Activated T-cell treated with anti-CD3 and anti-CD28 coated beads, Interleukin-2, amount 50 U/mL, for 1 hour (primary cell): ENCODE measurements at regions not wholly inside any gene's neighbourhood (a gene's known extent, or its start where the extent isn't known, plus 50 kb on each side); places are given as distances from the start of the nearest gene placed in this dataset.

Experiments
- DNase-seq: peaks from one replicate; pipeline ENCODE4 v3.0.0-alpha.2; 2020

DNA sequence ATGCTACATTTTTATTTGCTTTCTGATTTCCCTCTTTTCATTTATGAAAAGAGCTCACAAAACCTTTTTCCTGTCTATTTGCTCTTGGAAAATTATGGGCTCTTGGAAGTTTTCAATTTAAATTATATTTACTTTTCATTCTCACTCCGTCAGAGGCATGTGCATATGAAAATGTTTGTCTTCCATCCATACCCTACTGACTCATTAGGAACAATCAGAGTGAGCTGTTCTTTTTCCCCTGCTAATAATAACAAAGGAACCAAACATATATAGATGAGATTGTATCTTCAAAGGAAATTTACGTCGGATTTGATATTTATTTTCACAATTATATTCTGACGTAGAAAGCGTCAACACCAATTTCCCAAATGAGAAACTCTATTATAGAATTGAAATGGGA, 1101.2 kb downstream of the TSN start:
- no peak for DNase-seq

DNA sequence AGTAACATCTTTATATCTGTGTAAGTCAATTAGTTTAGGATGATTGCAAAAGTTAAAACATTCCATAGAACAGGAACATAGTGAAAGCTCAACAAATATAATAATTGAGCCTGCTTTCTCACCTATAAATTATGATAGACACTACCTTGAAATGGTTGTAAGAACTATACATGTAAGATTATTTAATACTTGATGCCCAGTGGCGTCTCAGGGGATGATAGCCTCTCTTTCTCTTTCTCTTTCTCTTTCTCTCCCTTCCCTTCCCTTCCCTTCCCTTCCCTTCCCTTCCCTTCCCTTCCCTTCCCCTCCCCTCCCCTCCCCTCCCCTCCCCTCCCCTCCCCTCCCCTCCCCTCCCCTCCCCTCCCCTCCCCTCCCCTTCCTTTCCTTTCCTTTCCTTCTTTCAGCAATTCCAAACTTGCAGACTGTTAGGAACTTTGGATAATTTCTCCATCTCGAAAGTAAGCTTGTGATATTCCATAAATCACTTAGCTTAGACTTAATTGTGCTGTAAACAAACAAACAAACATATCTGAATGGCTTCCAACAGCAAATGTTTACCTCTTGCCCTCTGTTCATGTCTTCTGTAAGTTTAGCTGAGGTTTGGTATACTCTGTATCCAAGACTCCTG, 1102.7 kb downstream of the TSN start:
- no peak for DNase-seq

DNA sequence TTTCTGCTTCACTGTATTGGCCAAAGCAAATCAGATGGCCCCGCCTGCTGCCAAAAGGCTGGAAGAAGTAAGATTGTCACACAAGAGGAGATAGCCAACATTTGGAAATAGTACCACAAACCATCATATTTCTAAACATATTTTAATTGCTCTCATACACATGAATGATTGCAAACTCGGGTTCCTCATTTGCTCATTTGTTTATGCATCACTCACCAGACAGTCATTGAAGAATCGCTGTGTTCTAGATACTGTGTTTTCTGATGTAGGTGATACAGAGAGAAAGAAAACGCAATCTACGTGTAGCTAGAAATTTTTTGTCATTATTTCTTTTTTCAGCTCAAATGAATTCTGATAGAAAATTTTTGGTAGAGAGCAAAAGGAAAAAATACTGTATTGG, 1103.4 kb downstream of the TSN start:
- no peak for DNase-seq

DNA sequence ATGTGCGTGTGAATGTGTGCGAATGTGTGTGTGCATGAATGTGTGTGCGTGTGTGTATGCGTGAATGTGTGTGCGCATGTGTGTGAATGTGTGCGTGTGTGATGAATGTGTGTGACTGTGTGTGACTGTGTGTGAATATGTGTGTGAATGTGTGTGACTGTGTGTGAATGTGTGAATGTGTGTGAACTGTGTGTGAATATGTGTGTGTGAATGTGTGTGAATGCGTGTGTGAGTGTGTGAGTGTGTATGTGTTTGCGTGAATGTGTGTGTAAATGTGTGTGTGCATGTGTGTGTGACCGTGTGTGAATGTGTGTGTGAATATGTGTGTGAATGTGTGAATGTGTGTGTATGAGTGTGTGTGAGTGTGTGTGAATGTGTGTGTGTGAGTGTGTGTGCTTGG, 1103.8 kb downstream of the TSN start:
- no peak for DNase-seq

DNA sequence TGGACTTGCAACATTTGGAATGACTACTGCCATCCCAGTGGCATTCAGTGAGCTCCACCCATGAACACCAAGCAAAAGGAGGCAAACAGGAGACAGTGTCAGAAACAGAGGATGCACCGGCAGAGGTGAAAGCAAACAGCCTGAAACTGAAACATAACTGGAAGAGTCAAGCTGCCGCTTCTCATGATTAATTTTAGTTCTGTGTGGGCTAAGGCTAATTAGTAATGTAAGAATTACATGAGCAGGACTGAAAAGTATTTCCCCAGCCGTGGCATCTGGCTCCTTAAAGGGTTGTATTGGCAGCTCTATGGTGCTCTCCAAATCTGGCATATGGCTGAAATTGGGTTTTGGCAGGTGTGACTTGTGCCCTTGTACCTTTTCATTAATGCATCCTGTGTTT, 1108.1 kb downstream of the TSN start:
- DNase-seq = no peak

DNA sequence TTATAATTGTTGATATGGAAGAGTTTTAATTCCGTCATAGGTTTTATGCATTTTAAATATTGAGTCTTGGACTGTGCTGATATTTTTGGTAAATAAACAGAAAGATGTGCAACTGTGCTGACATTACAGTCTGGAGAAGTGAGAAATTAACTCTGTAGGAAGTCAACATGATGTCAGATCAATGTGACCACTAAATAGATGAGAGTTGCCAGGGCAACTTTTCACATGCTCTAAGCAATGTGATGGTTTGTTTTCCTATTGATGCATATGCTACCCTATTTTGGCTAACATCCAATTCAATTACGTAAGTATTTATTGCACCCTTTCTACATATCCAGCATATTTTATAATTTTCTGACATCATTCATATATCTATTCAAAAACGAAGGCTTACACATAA, 1109.3 kb downstream of the TSN start:
- no peak for DNase-seq

DNA sequence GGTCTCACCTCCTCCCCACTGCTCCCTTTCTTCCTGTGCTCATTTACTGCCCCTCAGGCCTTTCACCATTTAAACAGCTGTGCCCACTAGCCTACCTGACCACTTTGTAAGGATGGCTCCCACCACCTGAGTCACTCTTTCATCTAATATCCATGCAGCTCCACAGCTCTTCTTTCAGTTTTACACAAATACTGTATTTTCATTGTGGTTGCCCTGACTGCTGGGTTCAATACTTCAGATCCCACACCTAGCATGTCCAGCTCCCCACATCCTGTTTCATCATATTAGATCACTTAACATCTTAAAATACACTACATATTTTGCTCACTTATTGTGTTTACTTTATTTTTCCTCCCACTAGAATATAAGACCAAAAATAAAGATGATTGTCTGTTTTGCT, 1110.6 kb downstream of the TSN start:
- no peak for DNase-seq

DNA sequence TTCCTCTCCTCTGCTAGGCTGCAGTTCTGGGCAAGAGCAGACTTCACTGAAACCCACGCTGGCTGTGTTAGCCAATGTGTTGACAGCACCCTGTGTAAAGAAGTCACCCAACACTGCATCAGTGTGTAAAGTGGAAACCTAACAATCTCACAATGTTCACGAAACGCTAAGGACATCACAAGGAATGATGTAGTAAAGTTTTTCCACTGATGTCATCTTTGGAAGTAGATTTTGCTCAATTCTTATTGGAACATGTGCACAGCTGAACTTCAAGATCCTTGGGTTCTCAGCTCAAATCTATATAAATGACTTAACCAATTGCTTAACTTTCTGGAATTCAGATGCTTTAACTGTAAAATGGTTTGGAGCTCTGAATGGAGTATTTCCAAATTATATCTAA, 1112.5 kb downstream of the TSN start:
- DNase-seq = no peak

DNA sequence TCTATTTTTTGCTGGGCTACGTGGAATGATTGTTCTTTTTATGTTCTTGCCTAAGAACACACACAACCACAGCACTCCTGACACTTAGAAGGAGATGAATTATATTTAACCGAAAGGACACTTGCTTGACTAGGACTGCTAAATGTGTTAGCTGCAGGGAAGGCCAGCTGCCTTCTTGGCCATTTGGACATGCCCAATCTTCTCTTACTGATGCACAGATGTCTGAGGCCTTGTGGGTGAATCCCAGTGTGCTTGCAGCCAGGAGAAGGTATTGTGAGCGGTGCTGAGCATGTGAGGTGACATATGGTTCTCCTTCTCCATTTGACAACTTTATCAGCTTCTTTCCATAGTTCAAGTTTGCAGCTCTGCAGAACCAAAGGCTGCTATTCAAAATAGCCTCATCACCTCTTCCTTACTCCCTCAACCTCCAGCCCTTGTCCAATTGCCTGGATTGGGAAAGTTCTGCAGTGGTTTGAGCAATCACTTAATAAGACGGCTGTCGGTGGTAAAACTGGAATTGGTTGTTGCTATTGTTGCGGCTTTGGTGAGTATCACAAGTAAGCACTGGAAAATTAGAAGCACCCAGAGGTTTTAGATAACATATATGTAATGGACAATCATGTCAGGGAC, 1113.3 kb downstream of the TSN start:
- no peak for DNase-seq

DNA sequence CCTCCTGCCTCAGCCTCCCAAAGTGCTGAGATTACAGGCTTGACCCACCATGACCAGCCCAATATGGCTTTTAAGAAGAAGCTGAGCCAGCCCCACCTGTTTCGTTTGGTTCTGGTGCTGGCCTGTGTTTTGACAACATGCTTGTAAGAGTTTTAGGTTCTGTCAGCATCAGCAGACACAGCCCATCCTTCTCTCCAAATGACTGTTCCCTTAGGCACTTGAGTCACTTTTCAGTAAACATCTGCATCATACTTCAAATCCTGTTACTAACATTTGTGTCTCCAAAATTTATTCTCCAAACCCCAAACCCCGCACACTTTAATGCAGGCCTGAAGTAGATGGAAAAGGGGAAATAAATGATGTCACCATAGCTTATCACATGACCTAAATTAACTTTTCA, 1118.5 kb downstream of the TSN start:
- DNase-seq = no peak

DNA sequence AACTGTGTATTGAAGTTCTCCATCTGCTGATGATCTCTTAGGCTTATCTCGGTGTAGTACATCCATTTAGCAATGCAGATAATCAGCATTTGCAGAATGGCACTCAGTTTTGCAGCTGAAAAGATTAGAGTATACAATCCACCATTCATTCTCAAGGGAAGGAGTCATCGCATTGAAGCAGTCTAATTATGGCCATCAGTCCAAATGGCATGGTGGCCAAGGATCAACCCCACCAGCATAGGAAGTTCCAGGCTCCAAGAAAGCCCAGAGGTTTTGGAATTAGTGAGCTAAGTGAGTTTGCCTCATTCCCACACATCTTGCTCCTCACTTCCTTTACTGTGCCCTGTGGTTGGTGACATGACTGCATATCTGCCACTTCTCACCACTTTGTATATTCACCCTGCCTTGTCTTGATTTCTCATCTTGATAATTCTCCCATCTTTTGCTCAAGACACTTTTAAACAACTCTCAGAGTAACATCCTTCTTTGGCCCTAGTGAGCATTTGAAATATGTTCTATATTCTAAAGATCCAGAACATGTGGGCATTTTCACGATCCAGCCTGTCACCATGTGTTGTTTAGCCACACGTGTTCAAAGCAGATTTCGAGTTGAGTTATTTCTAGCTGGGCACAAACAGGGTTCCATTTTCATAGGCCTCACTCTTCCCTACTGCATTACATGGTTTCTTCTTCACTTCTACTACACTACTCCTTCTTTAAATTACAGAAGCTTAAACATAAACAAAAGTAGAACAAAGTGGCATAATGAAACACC, 1119.8 kb downstream of the TSN start:
- no peak for DNase-seq

DNA sequence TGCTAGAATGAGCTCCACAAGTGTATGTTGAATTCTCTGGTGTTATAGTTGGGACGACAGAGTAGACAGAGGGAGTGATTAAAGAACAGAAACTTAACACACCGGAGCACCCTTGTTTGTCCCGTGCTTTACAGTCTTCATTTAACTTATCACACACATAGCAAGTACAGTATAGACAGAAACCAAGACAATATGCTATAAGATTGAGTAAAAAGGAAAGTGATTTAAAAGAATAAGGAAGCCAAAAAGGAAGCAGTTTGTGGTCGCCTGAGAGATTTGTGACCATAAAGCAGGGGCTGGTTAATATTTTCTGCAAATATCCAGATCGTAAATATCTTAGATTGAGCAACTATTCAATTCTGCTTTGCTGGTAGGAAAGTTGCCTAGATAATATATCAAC, 1128.4 kb downstream of the TSN start:
- DNase-seq = no peak

DNA sequence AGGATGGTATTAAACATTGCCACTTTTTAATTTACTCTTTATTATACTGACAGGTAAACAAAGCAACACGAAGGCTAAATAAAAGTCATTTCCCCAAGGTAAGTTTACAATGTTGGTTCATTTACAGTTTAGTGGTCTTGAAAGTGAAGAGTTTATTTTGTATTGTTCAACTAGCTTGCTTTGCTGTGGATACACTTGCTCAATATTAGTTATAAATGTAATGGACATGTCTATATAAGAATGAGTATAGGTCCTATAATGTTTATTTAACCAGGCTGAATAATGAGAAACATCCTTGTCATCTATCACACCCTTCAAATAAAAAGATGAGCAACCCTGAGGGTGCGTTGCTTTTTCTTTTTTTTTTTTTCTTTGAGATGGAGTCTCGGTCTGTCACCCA, 1129.4 kb downstream of the TSN start:
- no peak for DNase-seq

DNA sequence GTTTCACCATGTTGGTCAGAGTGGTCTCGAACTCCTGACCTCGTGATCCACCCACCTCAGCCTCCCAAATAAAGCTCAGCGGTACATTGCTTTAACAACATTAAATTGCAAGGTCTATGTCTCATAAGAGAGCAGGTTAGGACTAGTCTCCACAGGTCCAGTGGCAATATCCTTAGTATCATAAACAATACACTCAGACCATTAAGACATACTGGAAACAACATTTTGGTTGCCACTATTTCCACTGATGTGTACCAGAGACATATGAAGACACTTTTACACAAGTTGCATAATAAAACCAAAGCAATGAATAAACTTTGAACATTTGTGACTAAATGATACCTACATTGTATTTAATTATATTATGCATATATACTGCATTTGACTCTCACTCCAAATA, 1130.0 kb downstream of the TSN start:
- DNase-seq = no peak

DNA sequence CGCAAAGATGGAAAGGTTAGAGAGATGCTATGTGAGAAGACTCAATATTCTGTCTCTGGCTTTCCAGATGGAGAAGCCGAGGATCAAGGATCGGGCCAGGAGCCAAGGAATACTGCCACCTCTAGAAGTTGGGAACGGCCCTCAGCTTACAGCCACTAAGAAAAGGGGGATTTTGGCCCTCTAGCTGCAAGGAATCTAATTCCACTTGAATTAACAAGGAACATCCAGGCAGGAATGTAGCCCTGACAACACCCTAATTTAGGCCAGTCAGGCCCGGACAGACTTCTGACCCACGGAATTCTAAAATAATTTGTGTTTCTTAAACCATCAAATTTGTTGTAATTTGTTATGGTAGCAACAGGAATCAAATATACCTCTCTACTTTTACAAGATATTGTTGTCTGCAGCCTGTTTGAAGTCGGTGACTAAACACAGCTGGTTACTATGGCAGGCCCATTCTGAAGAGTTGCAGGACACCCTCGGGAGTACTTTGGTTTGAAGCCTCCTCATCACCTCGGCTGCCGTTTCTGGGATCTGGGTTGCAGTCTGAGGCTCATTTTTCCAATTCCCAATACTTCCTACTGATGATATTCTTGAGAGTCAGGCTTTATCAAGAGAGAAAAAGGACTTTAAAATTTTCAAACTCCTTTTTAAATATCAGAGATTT, 1131.2 kb downstream of the TSN start:
- DNase-seq = no peak

DNA sequence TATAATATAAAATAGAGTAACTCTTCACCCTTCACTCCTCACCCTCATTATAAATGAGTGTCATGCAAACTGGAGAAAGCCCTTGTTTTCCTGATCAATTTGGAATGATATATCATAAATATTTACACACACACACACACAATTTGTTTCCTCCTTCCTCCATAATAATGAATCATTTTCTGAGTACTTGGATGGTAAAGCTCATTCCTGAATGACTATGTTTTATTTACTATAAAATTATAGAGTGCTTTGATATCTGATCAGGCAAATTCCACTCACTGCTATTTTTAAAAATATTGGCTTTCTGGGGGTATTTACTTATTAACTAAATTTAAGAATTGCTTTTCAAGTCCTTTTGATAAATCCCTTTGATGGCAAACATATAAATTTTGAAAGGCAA, 1125.5 kb upstream of the CNTNAP5 start:
- DNase-seq = no peak

DNA sequence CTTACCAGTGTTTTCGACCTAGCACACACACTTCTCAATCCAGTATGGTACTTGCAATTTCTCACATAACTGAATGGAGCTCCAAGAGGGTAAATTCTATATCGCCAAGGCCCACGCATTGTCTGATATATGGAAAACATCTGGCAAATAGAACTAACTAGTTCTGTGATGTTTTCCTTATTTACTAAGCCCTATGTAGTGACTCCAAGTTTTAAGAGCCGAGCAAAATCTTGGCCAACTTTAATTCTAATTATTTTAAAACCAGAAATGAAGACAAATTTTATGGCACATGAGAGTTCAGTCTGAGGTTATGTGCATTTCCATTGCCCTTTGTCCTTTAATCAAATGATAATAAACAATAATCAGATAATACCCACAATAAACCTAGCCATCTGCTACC, 1119.7 kb upstream of the CNTNAP5 start:
- no peak for DNase-seq

DNA sequence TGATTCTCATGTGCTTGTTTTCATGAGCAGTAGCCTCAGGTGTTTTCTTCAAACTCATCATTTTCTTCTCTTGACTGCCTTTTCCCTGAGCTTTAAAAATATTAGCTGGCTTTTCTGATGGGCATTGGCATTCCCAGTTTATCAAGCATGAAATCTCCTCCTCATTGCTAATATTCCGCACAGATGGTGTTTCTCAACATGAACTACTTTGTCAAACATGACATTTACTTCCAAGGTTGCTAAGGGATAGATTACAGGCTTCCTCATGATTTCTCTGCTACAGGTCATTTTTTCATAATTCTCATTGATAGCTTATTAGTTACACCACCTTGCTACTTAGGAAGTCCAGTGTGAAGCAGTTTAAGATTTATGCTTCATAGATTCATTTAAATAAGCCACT, 1116.9 kb upstream of the CNTNAP5 start:
- no peak for DNase-seq

DNA sequence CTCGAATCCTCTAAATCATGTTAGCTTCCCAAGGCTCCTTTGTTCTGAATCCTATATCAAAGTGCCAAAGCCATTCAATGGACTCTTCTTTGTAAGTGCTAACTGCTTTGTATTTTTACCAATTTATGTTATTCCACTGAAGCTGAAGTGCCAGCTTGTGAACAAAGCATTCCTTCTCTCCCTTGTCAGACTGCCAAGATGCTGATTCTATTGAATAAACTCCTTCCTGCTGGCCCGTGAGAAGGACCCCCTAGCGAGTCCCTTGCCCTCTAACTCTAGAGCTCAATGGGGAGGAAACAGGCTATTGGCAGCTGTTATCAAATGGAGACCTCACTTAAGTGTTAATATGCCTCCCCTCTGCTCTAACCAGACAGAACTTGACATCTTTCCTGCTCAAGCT, 1097.9 kb upstream of the CNTNAP5 start:
- DNase-seq = no peak

DNA sequence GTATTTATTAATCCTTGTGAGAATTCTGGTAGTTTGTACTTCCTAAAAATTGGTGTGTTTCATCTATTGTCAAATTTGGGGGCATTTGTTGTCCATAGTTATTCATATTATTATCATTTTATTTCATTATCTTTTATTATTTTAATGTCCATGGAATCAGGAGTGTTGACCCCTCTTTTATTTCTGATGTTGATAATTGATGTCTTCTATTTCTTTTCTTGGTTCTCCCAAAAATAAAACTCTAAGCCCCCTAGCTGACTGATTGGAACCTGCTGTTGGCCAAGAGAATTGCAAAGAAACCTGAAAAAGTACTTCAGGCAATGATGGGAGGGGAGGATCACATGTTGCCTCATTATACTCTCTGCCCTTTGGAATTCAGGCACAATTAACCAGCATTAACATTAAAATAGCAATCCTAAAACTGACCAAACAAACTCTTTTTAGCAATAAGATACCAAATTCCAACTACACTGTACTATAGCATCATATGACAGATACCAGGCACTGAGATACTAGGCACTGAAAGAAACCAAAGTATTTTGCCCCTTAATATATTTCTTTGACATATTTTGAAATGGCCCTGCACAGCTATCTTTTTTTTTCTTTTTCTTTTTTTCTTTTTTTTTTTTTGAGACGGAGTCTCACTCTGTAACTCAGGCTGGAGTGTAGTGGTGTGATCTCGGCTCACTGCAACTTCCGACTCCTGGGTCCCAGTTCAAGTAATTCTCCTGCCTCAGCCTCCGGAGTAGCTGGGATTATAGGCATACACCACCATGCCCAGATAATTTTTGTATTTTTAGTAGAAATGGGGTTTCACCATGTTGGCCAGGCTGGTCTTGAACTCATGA, 1097.2 kb upstream of the CNTNAP5 start:
- no peak for DNase-seq

DNA sequence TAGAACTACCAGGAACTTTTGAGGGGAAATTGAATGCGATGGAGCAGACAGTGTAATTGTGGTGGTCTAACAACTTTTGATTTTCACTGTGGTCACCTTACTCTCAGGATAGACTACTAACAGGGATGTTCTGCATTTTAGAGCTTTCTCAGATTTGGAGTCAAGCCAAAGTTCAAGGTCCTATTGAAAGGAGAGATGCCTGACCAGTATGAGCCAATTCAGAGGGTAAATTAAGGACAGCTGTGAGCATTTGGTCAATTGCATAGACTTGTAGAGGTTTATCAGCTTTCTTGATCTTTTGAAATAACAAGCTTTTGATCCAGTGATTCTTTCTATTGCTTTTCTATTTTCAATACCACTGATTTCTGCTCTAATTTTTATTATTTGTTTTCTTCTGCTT, 1095.7 kb upstream of the CNTNAP5 start:
- no peak for DNase-seq

DNA sequence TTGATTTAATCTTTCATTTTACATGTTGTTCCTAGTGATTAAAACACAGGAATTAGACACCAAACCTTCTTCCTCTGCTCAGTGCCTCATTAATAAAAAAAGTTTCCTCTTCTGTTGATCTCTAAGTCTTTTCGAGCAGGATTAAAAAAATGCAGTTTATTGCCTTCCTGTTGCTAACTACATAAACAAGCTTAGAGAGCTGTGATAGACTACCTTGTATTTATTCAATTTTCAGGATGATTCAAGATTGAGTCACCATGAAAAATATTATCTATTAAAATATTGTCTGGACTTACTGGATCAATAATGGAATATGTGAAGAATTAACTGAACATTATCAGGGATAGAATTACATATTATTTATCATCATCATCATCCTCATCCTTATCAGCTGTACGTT, 1089.6 kb upstream of the CNTNAP5 start:
- no peak for DNase-seq

DNA sequence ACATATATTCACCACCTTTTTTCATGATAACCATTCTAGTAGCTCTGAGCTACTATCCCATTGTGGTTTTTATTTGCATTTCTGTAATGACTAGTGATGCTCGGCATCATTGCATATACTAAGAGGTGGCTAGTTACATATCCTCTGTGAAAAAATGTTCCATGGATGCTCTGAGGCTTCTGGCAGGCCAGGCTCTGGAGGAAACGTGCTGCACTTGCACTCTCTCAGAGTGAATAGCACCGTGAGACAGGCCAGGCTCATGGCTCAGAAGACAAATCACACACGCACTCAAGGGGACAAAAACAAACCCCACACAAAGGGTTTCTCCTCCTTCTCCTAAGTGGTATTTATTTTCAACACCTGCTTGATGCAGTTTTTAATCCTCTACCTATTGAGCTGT, 1085.3 kb upstream of the CNTNAP5 start:
- DNase-seq = no peak
